CD4-positive, alpha-beta memory T cell (primary cell): ENCODE measurements at regions not wholly inside any gene's neighbourhood (a gene's known extent, or its start where the extent isn't known, plus 50 kb on each side); places are given as distances from the start of the nearest gene placed in this dataset.

Experiments used
- CTCF ChIA-PET: fragments of 350-600 bp; sonication (Branson Sonifier 250); formaldehyde crosslinking; loops from one replicate; lab custom pipeline; 2021; ENCODE audit warnings: inconsistent platforms; ENCODE audit not compliant: partially characterized antibody; lab: Charles Lee
- POLR2A ChIA-PET: fragments of 350-600 bp; sonication (Branson Sonifier 250); formaldehyde crosslinking; loops from one replicate; lab custom pipeline; 2021; ENCODE audit not compliant: partially characterized antibody; lab: Charles Lee
- DNase-seq, 5 donors: peaks; one replicate each; pipeline versions ENCODE4 v3.0.0 to v3.0.0-alpha.2; 2020 to 2022; ENCODE audit warnings: mixed read lengths in 1 of 5
- H3K27ac ChIP-seq: one replicate; pipeline ENCODE4 v1.7.0; 2013; ENCODE audit warnings: low read depth, low read length
- H3K27me3 ChIP-seq: 2 replicates; pipeline ENCODE4 v1.7.0; 2013; ENCODE audit warnings: mild to moderate bottlenecking, low read length, moderate library complexity; ENCODE audit not compliant: insufficient read depth
- H3K36me3 ChIP-seq: 2 replicates; pipeline ENCODE4 v1.7.0; 2013; ENCODE audit warnings: mild to moderate bottlenecking, low read length, moderate library complexity; ENCODE audit not compliant: insufficient read depth
- H3K4me1 ChIP-seq: 2 replicates; pipeline ENCODE4 v1.7.0; 2013; ENCODE audit warnings: mild to moderate bottlenecking, low read length, moderate library complexity; ENCODE audit not compliant: insufficient read depth
- H3K4me3 ChIP-seq, 2 donors: one replicate each; pipeline ENCODE4 v1.7.0; 2013; ENCODE audit warnings: low read length in 2 of 2, mild to moderate bottlenecking in 1 of 2
- H3K9me3 ChIP-seq, 2 donors: one replicate each; pipeline ENCODE4 v1.7.0; 2013; ENCODE audit warnings: low read length in 2 of 2, control low read depth in 1 of 2; ENCODE audit not compliant: control insufficient read depth in 1 of 2
- H3K27ac Mint-ChIP-seq, 7 donors: one replicate each; pipeline ENCODE4 v1.8.0; 2020 to 2021; ENCODE audit warnings: mixed read lengths in 7 of 7, mild to moderate bottlenecking in 6 of 7, inconsistent platforms in 3 of 7, moderate library complexity in 3 of 7
- H3K27me3 Mint-ChIP-seq, 2 donors: one replicate each; pipeline ENCODE4 v1.8.0; 2020 to 2021; ENCODE audit warnings: mixed read lengths in 2 of 2
- H3K36me3 Mint-ChIP-seq, 2 donors: one replicate each; pipeline ENCODE4 v1.8.0; 2020 to 2021; ENCODE audit warnings: mixed read lengths in 2 of 2, inconsistent platforms in 1 of 2, mild to moderate bottlenecking in 1 of 2
- H3K4me1 Mint-ChIP-seq, 4 donors: one replicate each; pipeline ENCODE4 v1.8.0; 2020 to 2021; ENCODE audit warnings: mixed read lengths in 4 of 4, mild to moderate bottlenecking in 1 of 4
- H3K4me3 Mint-ChIP-seq, 8 donors: one replicate each; pipeline ENCODE4 v1.8.0; 2020 to 2021; ENCODE audit warnings: mixed read lengths in 8 of 8, mild to moderate bottlenecking in 7 of 8, moderate library complexity in 6 of 8, inconsistent platforms in 3 of 8
- H3K9me3 Mint-ChIP-seq, 8 donors: one replicate each; pipeline ENCODE4 v1.8.0; 2020 to 2021; ENCODE audit warnings: mixed read lengths in 8 of 8, mild to moderate bottlenecking in 5 of 8, inconsistent platforms in 3 of 8, moderate library complexity in 1 of 8
- intact Hi-C: fragments of 100-400 bp; cut with micrococcal nuclease; formaldehyde crosslinking; loops from one replicate; pipeline ENCODE4 v1.15.1; 2023

DNA sequence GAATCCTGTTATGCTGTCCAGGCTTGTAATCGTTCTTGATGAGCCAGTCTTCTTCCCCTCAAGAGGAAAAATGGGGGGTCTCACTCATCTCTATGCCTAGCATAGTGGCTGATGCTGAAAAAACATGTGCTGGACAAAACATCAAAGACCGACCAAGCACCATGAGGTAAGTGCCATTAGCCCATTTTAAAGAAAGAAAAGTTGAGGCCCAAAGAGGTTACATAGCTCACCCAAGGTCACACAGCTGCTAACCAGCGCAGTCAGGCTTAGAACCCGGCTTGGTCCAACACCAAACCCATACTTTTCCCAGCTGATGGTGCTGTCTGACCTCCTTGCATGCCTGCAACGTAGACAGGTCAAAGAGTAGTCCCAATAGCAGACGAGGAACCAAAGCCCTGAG is 156.4 kb downstream of the INHBB start:
- no peak for DNase-seq
- Histone ChIP-seq H3K27ac (no peak overlapping the region), H3K4me3 (no peak overlapping the region), H3K36me3 (no peaks in the 10 kb centered on the region), H3K4me1 (no peaks in the 10 kb centered on the region), H3K9me3 (no peaks in the 10 kb centered on the region), H3K27me3 (no peaks in the 10 kb centered on the region)
- no peaks in the 10 kb centered on the region for H3K36me3 Mint-ChIP-seq
- no peaks in the 10 kb centered on the region for H3K9me3 Mint-ChIP-seq
- no peaks in the 10 kb centered on the region for H3K4me1 Mint-ChIP-seq
- no peak overlapping the region for H3K27ac Mint-ChIP-seq
- no peak overlapping the region for H3K4me3 Mint-ChIP-seq
- peaks cover 3 to 7% of the 10 kb centered on the region in 2 donors for H3K27me3 Mint-ChIP-seq
- intact Hi-C loops: no loop called here
- POLR2A ChIA-PET: no interaction called here
- CTCF ChIA-PET: no interaction called here

DNA sequence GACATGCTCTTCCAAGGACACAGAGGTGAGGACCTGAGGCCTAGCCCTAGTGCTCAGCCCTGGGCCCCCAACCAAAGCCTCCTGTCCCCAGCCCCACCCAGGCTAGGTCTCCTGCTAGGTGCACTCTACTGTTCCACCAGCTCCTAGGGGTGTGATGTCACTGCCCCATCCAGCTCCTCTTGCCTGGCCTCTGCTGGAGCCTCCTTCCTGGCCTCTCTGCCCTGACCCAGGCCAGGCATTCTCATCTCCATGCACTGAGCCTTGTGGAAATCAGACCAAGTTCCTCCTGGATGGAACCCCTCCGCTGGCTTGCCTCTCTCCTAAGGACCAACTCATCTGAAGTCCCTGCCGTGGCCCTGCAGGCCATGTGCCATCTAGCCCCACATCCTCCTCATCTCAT is 156.8 kb downstream of the INHBB start:
- Histone ChIP-seq H3K36me3 (no peaks in the 10 kb centered on the region), H3K27me3 (no peaks in the 10 kb centered on the region), H3K4me1 (no peaks in the 10 kb centered on the region), H3K4me3 (no peak overlapping the region), H3K9me3 (no peaks in the 10 kb centered on the region), H3K27ac (no peak overlapping the region)
- CTCF ChIA-PET: no interaction called here
- H3K4me1 Mint-ChIP-seq: no peaks in the 10 kb centered on the region
- DNase-seq: no peak
- H3K27me3 Mint-ChIP-seq: peaks cover 3 to 7% of the 10 kb centered on the region in 2 donors
- POLR2A ChIA-PET: no interaction called here
- H3K36me3 Mint-ChIP-seq: no peaks in the 10 kb centered on the region
- intact Hi-C loops: no loop called here
- H3K27ac Mint-ChIP-seq: no peak overlapping the region
- no peaks in the 10 kb centered on the region for H3K9me3 Mint-ChIP-seq
- no peak overlapping the region for H3K4me3 Mint-ChIP-seq

DNA sequence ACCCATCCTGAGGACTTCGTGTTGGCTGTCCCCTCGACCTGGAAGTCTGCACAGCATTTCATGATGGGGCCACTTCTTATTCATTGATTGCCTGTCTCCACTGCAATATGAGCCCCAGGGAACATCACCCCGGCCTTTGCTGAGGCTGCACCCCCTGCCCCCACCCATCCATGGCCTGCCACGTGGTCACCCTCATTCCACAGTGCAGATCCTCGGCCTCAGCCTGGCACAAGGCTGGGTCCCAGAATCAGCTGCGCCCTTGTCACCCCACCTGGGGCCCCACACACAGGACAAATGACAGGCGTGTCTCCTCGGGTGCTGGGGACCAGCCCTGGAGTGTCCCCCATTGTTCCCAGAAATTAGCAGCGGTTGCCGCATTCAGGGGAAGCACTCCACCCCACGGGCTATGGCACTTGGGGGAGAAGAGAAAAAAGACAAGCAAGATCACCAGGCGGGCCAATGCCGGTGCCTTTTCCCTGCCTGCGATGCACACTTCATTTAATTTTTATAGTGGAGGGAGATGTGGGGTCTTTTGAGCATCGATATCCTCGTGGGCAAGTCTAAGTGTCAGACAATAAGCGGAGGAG is 157.4 kb downstream of the INHBB start:
- Histone ChIP-seq H3K4me1 (no peaks in the 10 kb centered on the region), H3K27ac (no peak overlapping the region), H3K36me3 (no peaks in the 10 kb centered on the region), H3K27me3 (no peaks in the 10 kb centered on the region), H3K9me3 (no peaks in the 10 kb centered on the region), H3K4me3 (no peak overlapping the region)
- H3K4me3 Mint-ChIP-seq: no peak overlapping the region
- no peaks in the 10 kb centered on the region for H3K9me3 Mint-ChIP-seq
- no peak overlapping the region for H3K27ac Mint-ChIP-seq
- no peak for DNase-seq
- H3K4me1 Mint-ChIP-seq: no peaks in the 10 kb centered on the region
- H3K36me3 Mint-ChIP-seq: no peaks in the 10 kb centered on the region
- ChIA-PET POLR2A (no interaction called here), CTCF (no interaction called here)
- intact Hi-C loops: no loop called here
- peaks cover 3 to 7% of the 10 kb centered on the region in 2 donors for H3K27me3 Mint-ChIP-seq

GRCh38 chr2:120503793-120504571 is 158.0 kb downstream of the INHBB start:
- Histone ChIP-seq H3K36me3 (no peaks in the 10 kb centered on the region), H3K27ac (no peak overlapping the region), H3K4me1 (no peaks in the 10 kb centered on the region), H3K9me3 (no peaks in the 10 kb centered on the region), H3K27me3 (no peaks in the 10 kb centered on the region), H3K4me3 (no peak overlapping the region)
- peaks cover 3 to 7% of the 10 kb centered on the region in 2 donors for H3K27me3 Mint-ChIP-seq
- H3K36me3 Mint-ChIP-seq: no peaks in the 10 kb centered on the region
- H3K9me3 Mint-ChIP-seq: no peaks in the 10 kb centered on the region
- POLR2A ChIA-PET: no interaction called here
- H3K4me1 Mint-ChIP-seq: no peaks in the 10 kb centered on the region
- DNase-seq: no peak
- no peak overlapping the region for H3K27ac Mint-ChIP-seq
- no peak overlapping the region for H3K4me3 Mint-ChIP-seq
- CTCF ChIA-PET: no interaction called here
- intact Hi-C loops: no loop called here

DNA sequence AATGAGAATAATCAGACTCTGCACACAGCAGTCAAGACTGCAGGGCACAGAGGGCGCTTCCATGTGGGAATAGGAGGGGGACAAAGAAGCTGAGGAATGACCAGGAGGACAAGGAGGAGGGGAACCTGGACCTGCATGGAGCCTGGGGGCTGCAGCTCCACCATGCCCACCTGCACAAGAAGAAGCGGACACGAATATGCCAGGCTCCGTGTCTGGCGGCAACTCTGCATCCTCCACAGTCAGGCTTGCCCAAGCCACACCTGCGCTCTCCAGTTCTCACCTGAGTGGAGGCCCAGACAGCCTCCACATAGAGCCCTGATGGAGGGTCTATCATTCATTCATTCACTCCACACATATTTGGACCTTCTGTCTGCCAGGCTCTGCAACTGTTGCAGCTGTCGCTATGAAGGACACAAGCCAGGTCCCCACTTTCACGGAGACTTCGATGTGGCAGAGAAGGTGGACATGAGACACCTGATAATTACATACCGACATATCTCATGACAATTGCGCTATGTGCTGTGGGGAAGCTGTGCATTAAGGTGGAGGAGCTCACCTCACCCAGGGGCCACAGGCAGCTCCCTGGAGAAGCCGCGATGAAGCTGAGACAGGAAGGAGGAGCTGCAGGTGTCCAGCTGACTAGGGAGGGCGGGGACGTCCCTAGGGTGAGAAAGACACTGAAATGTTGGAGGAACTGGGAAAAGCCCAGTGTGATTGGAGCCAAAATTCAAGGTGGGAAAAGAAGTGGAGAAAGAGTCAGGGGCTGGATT is 159.2 kb downstream of the INHBB start:
- no peak for DNase-seq
- Histone ChIP-seq H3K36me3 (no peaks in the 10 kb centered on the region), H3K4me3 (no peak overlapping the region), H3K27me3 (no peaks in the 10 kb centered on the region), H3K9me3 (no peaks in the 10 kb centered on the region), H3K4me1 (no peaks in the 10 kb centered on the region), H3K27ac (no peak overlapping the region)
- peaks cover 0 to 1% of the 10 kb centered on the region in 2 donors for H3K27me3 Mint-ChIP-seq
- H3K36me3 Mint-ChIP-seq: no peaks in the 10 kb centered on the region
- no peaks in the 10 kb centered on the region for H3K4me1 Mint-ChIP-seq
- no peak overlapping the region for H3K27ac Mint-ChIP-seq
- ChIA-PET CTCF (no interaction called here), POLR2A (no interaction called here)
- H3K4me3 Mint-ChIP-seq: no peak overlapping the region
- intact Hi-C loops: no loop called here
- H3K9me3 Mint-ChIP-seq: no peaks in the 10 kb centered on the region

- intact Hi-C loops: no loop called here
- Mint-ChIP-seq H3K27ac (no peak overlapping the region), H3K36me3 (no peaks in the 10 kb centered on the region), H3K4me1 (no peaks in the 10 kb centered on the region), H3K27me3 (peaks cover 0 to 2% of the 10 kb centered on the region in 2 donors), H3K4me3 (no peak overlapping the region), H3K9me3 (no peaks in the 10 kb centered on the region)
- no peaks in the 10 kb centered on the region for H3K4me1 ChIP-seq
- no peak overlapping the region for H3K4me3 ChIP-seq
- H3K36me3 ChIP-seq: no peaks in the 10 kb centered on the region
- POLR2A ChIA-PET: no interaction called here
- CTCF ChIA-PET: interaction anchor here (1.7 kb wide), 1 partner anchor 10 kb away, joined by 3 read pairs; no protein-coding TSS in a partner anchor
- H3K27me3 ChIP-seq: no peaks in the 10 kb centered on the region
- H3K27ac ChIP-seq: no peak overlapping the region
- no peak for DNase-seq
- no peaks in the 10 kb centered on the region for H3K9me3 ChIP-seq
These were observed 162.7 kb downstream of the INHBB start for GRCh38 chr2:120508567-120509041.

DNA sequence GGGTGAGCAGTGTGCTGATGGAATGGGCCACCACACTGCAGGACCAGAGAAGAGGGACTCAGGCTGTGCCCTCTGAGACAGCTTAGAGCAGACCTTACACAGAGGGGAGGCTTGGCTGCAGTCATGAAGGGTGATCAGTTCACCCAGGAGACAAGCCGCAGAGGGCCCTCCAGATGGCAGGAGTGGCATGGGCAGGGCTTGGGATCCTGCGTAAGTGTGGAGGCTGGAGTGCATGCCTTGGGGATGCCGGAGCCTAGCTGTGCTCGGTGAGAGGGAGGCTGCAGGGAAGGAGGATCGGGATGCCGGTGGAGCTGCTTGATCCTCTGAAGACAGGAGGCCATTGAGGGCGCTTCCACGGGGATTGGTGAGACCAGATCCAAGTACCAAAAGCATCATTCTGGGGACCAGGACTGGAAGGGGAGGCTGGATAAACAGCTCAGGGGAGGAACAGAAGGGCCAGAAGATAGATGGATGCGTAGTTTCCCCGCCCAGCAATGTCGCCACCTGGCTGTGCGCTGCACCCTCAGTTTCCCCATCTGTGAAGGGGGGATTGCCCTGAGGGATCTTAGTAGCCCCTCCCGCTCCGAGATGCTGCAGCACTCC is 163.4 kb downstream of the INHBB start:
- Mint-ChIP-seq H3K4me1 (peaks cover 0 to 4% (median 0%) of the 10 kb centered on the region in 4 donors), H3K27me3 (peaks cover 0 to 2% of the 10 kb centered on the region in 2 donors), H3K9me3 (no peaks in the 10 kb centered on the region), H3K36me3 (no peaks in the 10 kb centered on the region), H3K27ac (no peak overlapping the region), H3K4me3 (no peak overlapping the region)
- POLR2A ChIA-PET: no interaction called here
- CTCF ChIA-PET: no interaction called here
- DNase-seq: no peak
- no peaks in the 10 kb centered on the region for H3K4me1 ChIP-seq
- no peak overlapping the region for H3K27ac ChIP-seq
- H3K9me3 ChIP-seq: no peaks in the 10 kb centered on the region
- no peaks in the 10 kb centered on the region for H3K27me3 ChIP-seq
- H3K4me3 ChIP-seq: no peak overlapping the region
- H3K36me3 ChIP-seq: no peaks in the 10 kb centered on the region
- intact Hi-C loops: no loop called here
